GM12878 (cell line): ENCODE measurements at regions not wholly inside any gene's neighbourhood (a gene's known extent, or its start where the extent isn't known, plus 50 kb on each side); places are given as distances from the start of the nearest gene placed in this dataset.

Experiments used
- ATAC-seq: fragments of 200-7000 bp; cut with Tn5 transposase; 3 replicates; pipeline ENCODE4 v1.9.1; 2020; ENCODE audit warnings: mild to moderate bottlenecking, moderate library complexity
- BruUV-seq: library from RNA; stranded (reverse); fragments of 400-500 nt; replicated peaks from 2 replicates; lab custom pipeline; 2021; lab: Mats Ljungman, UMichigan
- CTCF ChIA-PET: fragments of 300-600 bp; sonication (Branson Sonifier 250); formaldehyde crosslinking; extraction: SDS; loops from one replicate; lab custom pipeline; 2021; ENCODE audit warnings: inconsistent platforms; lab: Yijun Ruan, JAX
- POLR2A ChIA-PET: fragments of 350-600 bp; formaldehyde crosslinking; extraction: SDS; loops from one replicate; lab custom pipeline; 2021; ENCODE audit warnings: inconsistent platforms; lab: Charles Lee
- RAD21 ChIA-PET: fragments of 300-600 bp; sonication (Branson Sonifier 250); formaldehyde crosslinking; loops from one replicate; lab custom pipeline; 2023; ENCODE audit warnings: antibody characterized with exemption; ENCODE audit not compliant: unreplicated experiment; lab: Charles Lee
- SMC1A ChIA-PET: fragments of 300-600 bp; sonication (Branson Sonifier 250); formaldehyde crosslinking; loops from one replicate; lab custom pipeline; 2023; ENCODE audit not compliant: unreplicated experiment, uncharacterized antibody; lab: Charles Lee
- DNase-seq: peaks from one replicate; pipeline ENCODE4 v3.0.0-alpha.2; 2011; ENCODE audit warnings: low read depth, low spot score
- FAIRE-seq: peaks from 3 replicates; lab custom pipeline; 2011; peaks lifted over from hg19 to GRCh38; lab: Jason Lieb, UNC
- H2AFZ ChIP-seq: 2 replicates; pipeline ENCODE4 v1.6.0; 2011; ENCODE audit warnings: low read depth, low read length, control low read depth; ENCODE audit not compliant: control insufficient read depth
- H3K27ac ChIP-seq: 2 replicates; pipeline ENCODE4 v1.5.1; 2011; ENCODE audit warnings: control low read depth; ENCODE audit not compliant: control insufficient read depth, insufficient read depth
- H3K27me3 ChIP-seq, 2 experiments: replicated peaks in 1 of 2; 2 replicates each; pipeline versions ENCODE4 v1.6.0 to v1.6.1; 2011; ENCODE audit warnings: low read length in 1 of 2; ENCODE audit not compliant: control insufficient read depth in 2 of 2, insufficient read depth in 2 of 2
- H3K36me3 ChIP-seq, 2 experiments: 2 replicates each; pipeline ENCODE4 v1.5.1; 2011; ENCODE audit warnings: low read length in 1 of 2; ENCODE audit not compliant: control insufficient read depth in 2 of 2, insufficient read depth in 2 of 2
- H3K4me1 ChIP-seq: 2 replicates; pipeline ENCODE4 v1.6.1; 2011; ENCODE audit warnings: mild to moderate bottlenecking, low read length, moderate library complexity, mixed read lengths; ENCODE audit not compliant: control insufficient read depth, insufficient read depth
- H3K4me2 ChIP-seq: 2 replicates; pipeline ENCODE4 v1.6.0; 2011; ENCODE audit warnings: control low read depth; ENCODE audit not compliant: control insufficient read depth, insufficient read depth
- H3K4me3 ChIP-seq: fragments of 200-600 bp; sonication (generic); 2 replicates; pipeline ENCODE4 v1.5.1; 2016
- H3K79me2 ChIP-seq: 2 replicates; pipeline ENCODE4 v1.6.0; 2011; ENCODE audit warnings: low read length; ENCODE audit not compliant: control insufficient read depth, insufficient read depth
- H3K9ac ChIP-seq: 2 replicates; pipeline ENCODE4 v1.8.0; 2011; ENCODE audit warnings: low read length, control low read depth, mixed read lengths; ENCODE audit not compliant: control insufficient read depth, insufficient read depth
- H3K9me3 ChIP-seq: replicated peaks from 3 replicates; pipeline ENCODE4 v1.5.1; 2011; ENCODE audit warnings: mild to moderate bottlenecking, low read length; ENCODE audit not compliant: control insufficient read depth, insufficient read depth
- H4K20me1 ChIP-seq: 2 replicates; pipeline ENCODE4 v1.6.0; 2011; ENCODE audit not compliant: control insufficient read depth, insufficient read depth
- ASH2L ChIP-seq: fragments of 300-600, 200-600 bp; sonication (generic); IDR thresholded peaks from 2 replicates; pipeline ENCODE4 v1.6.1; 2017; ENCODE audit warnings: low read depth, mild to moderate bottlenecking, borderline replicate concordance
- NR2C1 ChIP-seq: fragments of 450-650 bp; IDR thresholded peaks from 2 replicates; pipeline ENCODE4 v1.6.1; 2017; ENCODE audit warnings: antibody characterized with exemption, mild to moderate bottlenecking, moderate library complexity
- NR2C2 ChIP-seq: IDR thresholded peaks from 2 replicates; pipeline ENCODE4 v1.6.1; 2011; ENCODE audit warnings: borderline replicate concordance, low read depth; ENCODE audit not compliant: control insufficient read depth, insufficient read length
- SP1 ChIP-seq: IDR thresholded peaks from one replicate; pipeline ENCODE4 v1.6.1; 2011; ENCODE audit warnings: low read depth, low read length
- USF1 ChIP-seq: IDR thresholded peaks from 2 replicates; pipeline ENCODE4 v1.6.1; 2011; ENCODE audit warnings: borderline replicate concordance, low read depth, mild to moderate bottlenecking, moderate library complexity, mixed read lengths, low read length; ENCODE audit not compliant: insufficient read depth; ENCODE audit errors: extremely low read length
- ZNF384 ChIP-seq: IDR thresholded peaks from 2 replicates; pipeline ENCODE4 v1.6.1; 2012; ENCODE audit warnings: low read depth, mild to moderate bottlenecking, low read length, improper control_type of control experiment, borderline replicate concordance
- ZSCAN29 ChIP-seq: fragments of 450-650 bp; IDR thresholded peaks from 2 replicates; pipeline ENCODE4 v1.6.1; 2017; ENCODE audit warnings: mild to moderate bottlenecking, moderate library complexity
- WGBS: methylation state at CpG from one replicate; pipeline ENCODE4 v1.1.6; 2016; ENCODE audit warnings: low lambda C conversion rate; ENCODE audit not compliant: insufficient replicate concordance, insufficient coverage; ENCODE audit errors: missing lambda C conversion rate; 5-methylcytosine and 5-hydroxymethylcytosine counted together
- in situ Hi-C: fragments of 300-500 bp; cut with MboI; formaldehyde crosslinking; loops from 9 replicates; pipeline ENCODE4 v1.14.3; 2018; ENCODE audit warnings: mixed read lengths
- intact Hi-C: fragments of 100-400 bp; cut with micrococcal nuclease; formaldehyde crosslinking; loops from one replicate; pipeline ENCODE4 v1.14.2; 2022; ENCODE audit not compliant: unreplicated experiment

GRCh38 chr6:87791485-87791884, 89.5 kb upstream of the AKIRIN2 start (continued):
- TF ChIP-seq NR2C2: no peak
- TF ChIP-seq ZSCAN29: no peak

GRCh38 chr6:87791029-87791428, 89.0 kb upstream of the AKIRIN2 start:
- peaks cover 34% of the 10 kb centered on the region for H3K4me1 ChIP-seq
- FAIRE-seq (no peak), DNase-seq (no peak), ATAC-seq (no peak)
- RAD21 ChIA-PET: interaction anchor here (1.7 kb wide), 1 partner anchor 34 kb away, joined by 9 read pairs; no protein-coding TSS in a partner anchor
- no peak overlapping the region for H3K4me2 ChIP-seq
- H3K9me3 ChIP-seq: no peaks in the 10 kb centered on the region
- TF ChIP-seq NR2C1: no peak
- no peak for TF ChIP-seq ZNF384
- BruUV-seq: no TSS peak
- CTCF ChIA-PET: interaction anchor here (0.5 to 1.1 kb wide), 2 partner anchors 93 to 114 kb away, joined by 3 read pairs; no protein-coding TSS in a partner anchor
- H3K4me3 ChIP-seq: no peak overlapping the region
- POLR2A ChIA-PET: interaction anchor here (1.5 kb wide), 1 partner anchor 89 kb away, joined by 4 read pairs; the partner anchor contains the start of gene AKIRIN2
- H4K20me1 ChIP-seq: no peaks in the 10 kb centered on the region
- no peak overlapping the region for H2AFZ ChIP-seq
- no peaks in the 10 kb centered on the region for H3K79me2 ChIP-seq
- no peak overlapping the region for H3K27ac ChIP-seq
- H3K27me3 ChIP-seq: no peaks in the 10 kb centered on the region
- SMC1A ChIA-PET: interaction anchor here (0.6 to 1.6 kb wide), 4 partner anchors 18 to 122 kb away, joined by 3 to 4 read pairs (median 3); no protein-coding TSS in a partner anchor
- no peak overlapping the region for H3K9ac ChIP-seq
- intact Hi-C loops: no loop called here
- H3K36me3 ChIP-seq: no peaks in the 10 kb centered on the region
- in situ Hi-C loops: no loop called here

GRCh38 chr6:87789900-87790290, 87.9 kb upstream of the AKIRIN2 start:
- ChIA-PET RAD21 (no interaction called here), POLR2A (no interaction called here), CTCF (no interaction called here), SMC1A (interaction anchor here (0.7 kb wide), 1 partner anchor 26 kb away, joined by 3 read pairs; no protein-coding TSS in a partner anchor)
- intact Hi-C loops (no loop called here), in situ Hi-C loops (no loop called here)
- no peaks in the 10 kb centered on the region for H3K27me3 ChIP-seq
- no peak for FAIRE-seq
- no peak overlapping the region for H3K27ac ChIP-seq
- no peak overlapping the region for H3K9ac ChIP-seq
- TF ChIP-seq USF1 (no peak), ASH2L (no peak), SP1 (no peak)
- no peak for DNase-seq
- WGBS: 94% methylated on average over 3 of the region's 3 CpGs
- H4K20me1 ChIP-seq: no peaks in the 10 kb centered on the region
- no peaks in the 10 kb centered on the region for H3K9me3 ChIP-seq
- no peak for ATAC-seq
- no TSS peak for BruUV-seq
- H3K4me1 ChIP-seq: peaks cover 22% of the 10 kb centered on the region
- no peak overlapping the region for H3K4me3 ChIP-seq
- H2AFZ ChIP-seq: no peak overlapping the region
- H3K36me3 ChIP-seq: no peaks in the 10 kb centered on the region
- H3K79me2 ChIP-seq: no peaks in the 10 kb centered on the region
- no peak overlapping the region for H3K4me2 ChIP-seq
